NB4 (cell line): ENCODE measurements at regions not wholly inside any gene's neighbourhood (a gene's known extent, or its start where the extent isn't known, plus 50 kb on each side); places are given as distances from the start of the nearest gene placed in this dataset.

Experiments
- CTCF ChIP-seq: IDR thresholded peaks from one replicate; pipeline ENCODE4 v1.5.1; 2012; ENCODE audit warnings: low read depth, low read length
- MAX ChIP-seq: IDR thresholded peaks from 2 replicates; pipeline ENCODE4 v1.6.1; 2011; ENCODE audit warnings: low read depth, low read length
- MYC ChIP-seq: IDR thresholded peaks from 2 replicates; pipeline ENCODE4 v1.6.1; 2011; ENCODE audit warnings: low read depth, low read length
- POLR2A ChIP-seq: IDR thresholded peaks from 2 replicates; pipeline ENCODE4 v1.6.1; 2011; ENCODE audit warnings: mild to moderate bottlenecking; ENCODE audit not compliant: insufficient read length; ENCODE audit errors: extremely low read depth

- TF ChIP-seq POLR2A (no peak), CTCF (no peak), MAX (no peak), MYC (no peak)
Observed at GRCh38 chr4:82213485-82214417, 160.0 kb downstream of the HNRNPD start.
